GM06990 (cell line): ENCODE measurements at regions not wholly inside any gene's neighbourhood (a gene's known extent, or its start where the extent isn't known, plus 50 kb on each side); places are given as distances from the start of the nearest gene placed in this dataset.

Source experiments
- DNase-seq: peaks from one replicate; pipeline ENCODE4 v3.0.0-alpha.2; 2011; ENCODE audit not compliant: insufficient read length; ENCODE audit errors: extremely low read depth
- H3K27me3 ChIP-seq: replicated peaks from 2 replicates; pipeline ENCODE4 v1.6.0; 2011; ENCODE audit warnings: low read length; ENCODE audit not compliant: control insufficient read depth, insufficient read depth
- H3K36me3 ChIP-seq: 2 replicates; pipeline ENCODE4 v1.5.1; 2011; ENCODE audit warnings: low read length; ENCODE audit not compliant: control insufficient read depth, insufficient read depth
- H3K4me3 ChIP-seq: replicated peaks from 2 replicates; pipeline ENCODE4 v1.5.1; 2011; ENCODE audit warnings: low read depth, mild to moderate bottlenecking, control low read depth, low read length
- CTCF ChIP-seq: IDR thresholded peaks from 2 replicates; pipeline ENCODE4 v1.5.1; 2011; ENCODE audit warnings: low read length, control low read depth, mild to moderate bottlenecking, inconsistent platforms; ENCODE audit not compliant: insufficient read depth, poor library complexity, severe bottlenecking

DNA sequence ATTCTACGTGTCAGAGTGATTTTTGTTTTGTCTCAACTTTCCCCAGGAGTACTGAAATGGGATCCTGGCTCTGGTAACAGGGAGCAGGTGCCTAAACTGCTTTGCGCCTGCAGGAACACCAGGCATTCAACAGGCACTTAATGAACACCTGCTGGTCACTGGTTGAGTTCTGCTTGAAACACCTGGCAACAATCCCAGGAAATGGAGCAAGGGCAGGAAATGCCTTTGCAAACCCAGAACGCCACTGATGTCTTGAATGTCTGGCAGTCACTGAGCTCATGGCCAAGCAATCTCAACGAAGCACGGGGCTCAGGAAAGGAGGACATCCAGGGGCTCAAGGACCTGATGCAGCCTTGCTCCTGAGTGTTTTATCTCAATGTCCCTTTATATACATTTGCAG, 360.0 kb upstream of the RAB6C start:
- no peak overlapping the region for H3K4me3 ChIP-seq
- no peak for TF ChIP-seq CTCF
- no peak for DNase-seq
- peaks cover 2% of the 10 kb centered on the region; the same call in 1 of the 2 replicates for H3K27me3 ChIP-seq
- no peaks in the 10 kb centered on the region for H3K36me3 ChIP-seq

- H3K4me3 ChIP-seq, result no peak overlapping the region
- peaks cover 2% of the 10 kb centered on the region; the same call in 1 of the 2 replicates for H3K27me3 ChIP-seq
- TF ChIP-seq CTCF, result no peak
- H3K36me3 ChIP-seq, result no peaks in the 10 kb centered on the region
- no peak for DNase-seq
Observed at GRCh38 chr2:129620411-129620810, 359.1 kb upstream of the RAB6C start.

DNA sequence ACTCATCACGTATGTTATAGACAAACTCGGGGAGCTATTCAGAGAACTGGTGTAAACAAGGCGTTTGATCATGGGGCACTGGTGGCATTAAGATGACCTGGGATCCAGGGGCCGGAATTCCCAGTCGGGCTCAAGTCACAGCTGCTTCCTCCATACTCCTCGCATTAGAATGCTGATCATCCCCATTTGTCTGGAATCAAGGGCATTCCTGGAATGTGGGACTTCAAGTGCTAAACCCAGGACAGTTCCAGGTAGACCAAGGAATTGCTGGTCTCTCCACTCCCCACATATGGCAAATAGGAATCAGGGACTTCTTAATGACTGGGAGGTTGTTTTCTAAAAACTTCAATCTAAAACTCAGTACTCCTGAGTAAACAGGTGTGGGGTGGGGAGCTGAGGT, 355.7 kb upstream of the RAB6C start:
- Histone ChIP-seq H3K36me3 (no peaks in the 10 kb centered on the region), H3K27me3 (peaks cover 2% of the 10 kb centered on the region; the same call in 1 of the 2 replicates), H3K4me3 (no peak overlapping the region)
- DNase-seq, result no peak
- no peak for TF ChIP-seq CTCF

GRCh38 chr2:129627437-129627836, 352.0 kb upstream of the RAB6C start:
- no peak for TF ChIP-seq CTCF
- DNase-seq, result no peak
- Histone ChIP-seq H3K4me3 (no peak overlapping the region), H3K36me3 (no peaks in the 10 kb centered on the region), H3K27me3 (no peaks in the 10 kb centered on the region; the same call in 1 of the 2 replicates)

DNA sequence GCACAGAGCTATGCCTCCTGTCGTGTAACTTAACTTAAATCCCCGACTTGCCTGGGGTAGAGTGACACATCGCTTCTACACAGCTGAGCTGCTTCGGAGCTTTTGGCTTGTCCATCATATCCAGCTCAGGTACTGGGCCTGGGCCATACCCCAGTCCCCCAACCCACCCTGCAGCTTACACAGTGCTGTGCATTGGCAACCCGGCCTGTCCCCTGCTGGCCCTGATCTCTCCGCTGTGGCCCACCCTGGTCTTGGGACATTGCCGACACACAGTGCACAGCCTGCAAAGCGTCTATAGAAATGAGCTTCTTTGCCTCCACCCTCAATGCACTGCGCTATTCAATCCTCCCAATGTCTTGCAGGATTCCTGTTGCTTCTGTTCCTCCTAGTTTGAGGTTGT, 342.8 kb upstream of the RAB6C start:
- Histone ChIP-seq H3K27me3 (no peaks in the 10 kb centered on the region), H3K4me3 (no peak overlapping the region), H3K36me3 (no peaks in the 10 kb centered on the region)
- no peak for DNase-seq
- no peak for TF ChIP-seq CTCF

- Histone ChIP-seq H3K4me3 (no peak overlapping the region), H3K36me3 (no peaks in the 10 kb centered on the region)
Observed at GRCh38 chr2:129641371-129641770, 338.1 kb upstream of the RAB6C start.

More at GRCh38 chr2:129641371-129641770, 338.1 kb upstream of the RAB6C start:
- no peak for DNase-seq
- no peaks in the 10 kb centered on the region for H3K27me3 ChIP-seq
- TF ChIP-seq CTCF, result no peak
